ENCODE measurements at regions not wholly inside any gene's neighbourhood (a gene's known extent, or its start where the extent isn't known, plus 50 kb on each side); places are given as distances from the start of the nearest gene placed in this dataset.

- TF ChIP-seq CTCF (tag by site-specific recombination; IDR thresholded peaks at IDR 0.05) (no peak), ZBTB6 (tag by site-specific recombination; IDR thresholded peaks at IDR 0.05) (no peak), ZNF140 (tag by site-specific recombination; IDR thresholded peaks at IDR 0.05) (no peak), MEIS1 (CRISPR knock-in tag; IDR thresholded peaks at IDR 0.05; ENCODE audit: borderline replicate concordance) (no peak), ZNF18 (tag by site-specific recombination; IDR thresholded peaks at IDR 0.05) (no peak), ZNF433 (tag by site-specific recombination; IDR thresholded peaks at IDR 0.05; ENCODE audit: low read depth) (no peak), ZNF654 (tag by site-specific recombination; IDR thresholded peaks at IDR 0.05; ENCODE audit: low read depth) (no peak), ZNF169 (tag by site-specific recombination; IDR thresholded peaks at IDR 0.05) (no peak), SCRT2 (tag by site-specific recombination; IDR thresholded peaks at IDR 0.05) (no peak), ZBTB49 (tag by site-specific recombination; IDR thresholded peaks at IDR 0.05; ENCODE audit: low read depth) (no peak), ZNF248 (tag by site-specific recombination; IDR thresholded peaks at IDR 0.05) (no peak), REPIN1 (tag by site-specific recombination; IDR thresholded peaks at IDR 0.05; ENCODE audit: low read depth) (no peak), YY1 (tag by site-specific recombination; IDR thresholded peaks at IDR 0.05) (no peak)
- TF ChIP-seq, protein P1, sequence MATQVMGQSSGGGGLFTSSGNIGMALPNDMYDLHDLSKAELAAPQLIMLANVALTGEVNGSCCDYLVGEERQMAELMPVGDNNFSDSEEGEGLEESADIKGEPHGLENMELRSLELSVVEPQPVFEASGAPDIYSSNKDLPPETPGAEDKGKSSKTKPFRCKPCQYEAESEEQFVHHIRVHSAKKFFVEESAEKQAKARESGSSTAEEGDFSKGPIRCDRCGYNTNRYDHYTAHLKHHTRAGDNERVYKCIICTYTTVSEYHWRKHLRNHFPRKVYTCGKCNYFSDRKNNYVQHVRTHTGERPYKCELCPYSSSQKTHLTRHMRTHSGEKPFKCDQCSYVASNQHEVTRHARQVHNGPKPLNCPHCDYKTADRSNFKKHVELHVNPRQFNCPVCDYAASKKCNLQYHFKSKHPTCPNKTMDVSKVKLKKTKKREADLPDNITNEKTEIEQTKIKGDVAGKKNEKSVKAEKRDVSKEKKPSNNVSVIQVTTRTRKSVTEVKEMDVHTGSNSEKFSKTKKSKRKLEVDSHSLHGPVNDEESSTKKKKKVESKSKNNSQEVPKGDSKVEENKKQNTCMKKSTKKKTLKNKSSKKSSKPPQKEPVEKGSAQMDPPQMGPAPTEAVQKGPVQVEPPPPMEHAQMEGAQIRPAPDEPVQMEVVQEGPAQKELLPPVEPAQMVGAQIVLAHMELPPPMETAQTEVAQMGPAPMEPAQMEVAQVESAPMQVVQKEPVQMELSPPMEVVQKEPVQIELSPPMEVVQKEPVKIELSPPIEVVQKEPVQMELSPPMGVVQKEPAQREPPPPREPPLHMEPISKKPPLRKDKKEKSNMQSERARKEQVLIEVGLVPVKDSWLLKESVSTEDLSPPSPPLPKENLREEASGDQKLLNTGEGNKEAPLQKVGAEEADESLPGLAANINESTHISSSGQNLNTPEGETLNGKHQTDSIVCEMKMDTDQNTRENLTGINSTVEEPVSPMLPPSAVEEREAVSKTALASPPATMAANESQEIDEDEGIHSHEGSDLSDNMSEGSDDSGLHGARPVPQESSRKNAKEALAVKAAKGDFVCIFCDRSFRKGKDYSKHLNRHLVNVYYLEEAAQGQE (tag by site-specific recombination; IDR thresholded peaks at IDR 0.05), result no peak
Measured at GRCh38 chr19:28372576-28373247, 840.2 kb downstream of the UQCRFS1 start.
